Transverse colon (tissue), 4 donors: ENCODE measurements at regions not wholly inside any gene's neighbourhood (a gene's known extent, or its start where the extent isn't known, plus 50 kb on each side); places are given as distances from the start of the nearest gene placed in this dataset.

ENCODE experiments used
- DNase-seq: peaks from one replicate; pipeline ENCODE4 v3.0.0-alpha.2; 2019
- H3K27ac ChIP-seq, 4 donors: fragments of 200-600 bp; sonication (generic); 2 replicates each; pipeline ENCODE4 v1.5.1; 2016 to 2018; ENCODE audit warnings: inconsistent platforms in 4 of 4
- H3K27me3 ChIP-seq: fragments of 200-600 bp; sonication (generic); 2 replicates; pipeline ENCODE4 v1.5.1; 2017; ENCODE audit warnings: inconsistent platforms
- H3K36me3 ChIP-seq, 4 donors: fragments of 200-600 bp; sonication (generic); 2 replicates each; pipeline ENCODE4 v1.5.1; 2017 to 2019; ENCODE audit warnings: inconsistent platforms in 4 of 4
- H3K4me1 ChIP-seq, 4 donors: fragments of 200-600 bp; sonication (generic); 2 replicates each; pipeline ENCODE4 v1.5.1; 2017 to 2020; ENCODE audit warnings: inconsistent platforms in 4 of 4
- H3K4me3 ChIP-seq, 4 donors: fragments of 200-600 bp; sonication (generic); 1 replicate in 1 of 4; 2 replicates in 3 of 4; pipeline versions ENCODE4 v1.5.1 to v1.6.1; 2017 to 2019; ENCODE audit warnings: inconsistent platforms in 4 of 4
- H3K9me3 ChIP-seq, 2 donors: fragments of 200-600 bp; sonication (generic); 2 replicates each; pipeline ENCODE4 v1.5.1; 2017 to 2019; ENCODE audit warnings: inconsistent platforms in 2 of 2
- CTCF ChIP-seq, 5 experiments: fragments of 200-600 bp in 3 of 5; fragments of 450-650 bp in 2 of 5; sonication (generic) in 3 of 5; IDR thresholded peaks; 1 replicate in 2 of 5; 2 replicates in 3 of 5; pipeline ENCODE4 v1.5.1; 2016 to 2017; ENCODE audit warnings: antibody characterized with exemption in 5 of 5, inconsistent platforms in 3 of 5, mild to moderate bottlenecking in 2 of 5, moderate library complexity in 1 of 5
- EP300 ChIP-seq: sonication (generic); formaldehyde crosslinking; IDR thresholded peaks from one replicate; pipeline ENCODE4 v1.6.1; 2017; ENCODE audit warnings: antibody characterized with exemption, low read depth
- POLR2A ChIP-seq: fragments of 450-650 bp; IDR thresholded peaks from one replicate; pipeline ENCODE4 v1.6.1; 2016; ENCODE audit warnings: antibody characterized with exemption, mild to moderate bottlenecking, moderate library complexity
- POLR2AphosphoS5 ChIP-seq, 3 donors: sonication (generic); formaldehyde crosslinking; IDR thresholded peaks; one replicate each; pipeline ENCODE4 v1.6.1; 2016; ENCODE audit warnings: antibody characterized with exemption in 3 of 3
- WGBS, 2 donors: methylation state at CpG; one replicate each; pipeline ENCODE4 v1.1.5; 2018; ENCODE audit warnings: low coverage in 1 of 2; 5-methylcytosine and 5-hydroxymethylcytosine counted together
- in situ Hi-C, 4 donors: fragments of 200-750 bp; cut with MboI; loops; one replicate each; pipeline versions ENCODE4 v1.15.0 to v1.15.1; 2017; ENCODE audit warnings: low sequenced_read_pairs in 3 of 4, low pct_ligation_motif_present in 1 of 4, low pct_unique_long_range_greater_than_20kb in 1 of 4
- intact Hi-C: fragments of 100-400 bp; cut with DNase I; formaldehyde crosslinking; loops from one replicate; pipeline ENCODE4 v1.15.1; 2023; ENCODE audit warnings: low total_unique reads

- Histone ChIP-seq H3K9me3 (no peaks in the 10 kb centered on the region), H3K27ac (no peak overlapping the region), H3K4me1 (no peaks in the 10 kb centered on the region), H3K36me3 (no peaks in the 10 kb centered on the region), H3K27me3 (peaks cover 9% of the 10 kb centered on the region), H3K4me3 (no peak overlapping the region)
- intact Hi-C loops: no loop called here
- TF ChIP-seq POLR2A (no peak), EP300 (no peak)
- no peak for DNase-seq
- in situ Hi-C loops: no loop called here
- 78% methylated on average over 6 to 12 of the region's 12 CpGs for WGBS, 2 donors
Observed at GRCh38 chr9:113741886-113742854, 133.9 kb upstream of the ZNF618 start.

GRCh38 chr9:113742878-113743277 is 133.2 kb upstream of the ZNF618 start:
- no peaks in the 10 kb centered on the region for H3K36me3 ChIP-seq
- TF ChIP-seq CTCF (IDR thresholded peaks at IDR 0.05) (no peak), POLR2A (no peak), POLR2AphosphoS5 (IDR thresholded peaks at IDR 0.05) (no peak), EP300 (no peak)
- no peak overlapping the region for H3K27ac ChIP-seq
- WGBS, 2 donors: 65 to 79% methylated on average over 4 to 6 of the region's 6 CpGs
- peaks cover 9% of the 10 kb centered on the region for H3K27me3 ChIP-seq
- intact Hi-C loops (no loop called here), in situ Hi-C loops (no loop called here)
- no peaks in the 10 kb centered on the region for H3K4me1 ChIP-seq
- no peaks in the 10 kb centered on the region for H3K9me3 ChIP-seq
- no peak overlapping the region for H3K4me3 ChIP-seq
- DNase-seq: no peak

DNA sequence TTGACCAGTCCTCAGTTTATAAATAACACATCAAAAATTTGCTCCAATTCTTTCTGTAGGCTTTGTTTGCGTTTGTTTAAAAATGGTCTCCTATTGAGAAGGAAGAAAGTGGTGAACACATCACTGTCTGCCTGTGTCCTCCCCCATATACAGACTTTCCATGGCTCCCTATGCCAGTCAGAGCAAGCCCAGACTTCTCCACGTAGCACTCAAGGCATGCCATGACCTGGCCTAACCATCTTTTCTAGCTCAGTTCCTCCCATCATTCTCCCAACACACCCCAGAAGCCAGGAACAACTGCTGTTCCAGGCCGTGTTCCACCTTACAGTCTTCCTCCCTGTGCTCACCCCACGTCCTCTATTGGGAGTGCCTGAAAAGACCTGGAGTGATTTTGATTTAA is 129.6 kb upstream of the ZNF618 start:
- Histone ChIP-seq H3K9me3 (peaks cover 0 to 8% of the 10 kb centered on the region in 2 donors), H3K4me3 (no peak overlapping the region), H3K36me3 (no peaks in the 10 kb centered on the region), H3K27me3 (peaks cover 12% of the 10 kb centered on the region), H3K27ac (no peak overlapping the region), H3K4me1 (no peaks in the 10 kb centered on the region)
- TF ChIP-seq CTCF (IDR thresholded peaks at IDR 0.05) (no peak), POLR2AphosphoS5 (IDR thresholded peaks at IDR 0.05) (no peak), EP300 (no peak), POLR2A (no peak)
- intact Hi-C loops (no loop called here), in situ Hi-C loops (no loop called here)
- no peak for DNase-seq
- WGBS, 2 donors: 80 to 96% methylated on average over 4 of the region's 4 CpGs

DNA sequence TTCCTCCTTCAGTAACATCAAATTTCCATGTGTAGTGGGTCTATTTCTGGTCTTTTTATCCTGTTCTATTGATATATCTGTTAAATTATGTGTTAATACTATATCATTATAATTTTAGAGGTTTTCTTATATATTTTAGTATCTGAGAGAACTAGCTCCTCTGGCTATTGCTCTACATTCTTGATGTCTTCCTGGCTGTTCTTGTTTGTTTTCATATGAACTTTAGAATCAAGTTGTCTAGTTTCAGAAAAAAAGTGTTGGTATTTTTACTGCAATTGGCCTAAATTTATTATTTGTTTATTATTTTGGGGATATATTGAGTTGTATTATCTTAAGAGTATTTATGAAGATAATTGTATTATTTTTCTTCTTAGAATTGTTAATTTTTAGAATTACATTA is 128.0 kb upstream of the ZNF618 start:
- no peaks in the 10 kb centered on the region for H3K4me1 ChIP-seq
- no peak for TF ChIP-seq EP300
- TF ChIP-seq CTCF (IDR thresholded peaks at IDR 0.05): no peak
- no peak for TF ChIP-seq POLR2A
- no peak for TF ChIP-seq POLR2AphosphoS5 (IDR thresholded peaks at IDR 0.05)
- H3K36me3 ChIP-seq: no peaks in the 10 kb centered on the region
- H3K9me3 ChIP-seq: peaks cover 0 to 8% of the 10 kb centered on the region in 2 donors
- no peak overlapping the region for H3K4me3 ChIP-seq
- in situ Hi-C loops (no loop called here), intact Hi-C loops (no loop called here)
- peaks cover 5% of the 10 kb centered on the region for H3K27me3 ChIP-seq
- H3K27ac ChIP-seq: no peak overlapping the region
- no peak for DNase-seq
